Fibroblast of pulmonary artery (primary cell): ENCODE measurements at regions not wholly inside any gene's neighbourhood (a gene's known extent, or its start where the extent isn't known, plus 50 kb on each side); places are given as distances from the start of the nearest gene placed in this dataset.

Source experiments
- DNase-seq: peaks from one replicate; pipeline ENCODE4 v3.0.0-alpha.2; 2010; ENCODE audit warnings: low read depth
- H3K4me3 ChIP-seq: replicated peaks from 2 replicates; pipeline ENCODE4 v1.5.1; 2011; ENCODE audit warnings: low read depth, mild to moderate bottlenecking, control low read depth, low read length, moderate library complexity
- TF ChIP-seq, protein P1 (sequence below): IDR thresholded peaks from 2 replicates; pipeline ENCODE4 v1.5.1; 2011; ENCODE audit warnings: mild to moderate bottlenecking, control low read depth, low read length, inconsistent platforms; ENCODE audit errors: missing control alignments

DNA sequence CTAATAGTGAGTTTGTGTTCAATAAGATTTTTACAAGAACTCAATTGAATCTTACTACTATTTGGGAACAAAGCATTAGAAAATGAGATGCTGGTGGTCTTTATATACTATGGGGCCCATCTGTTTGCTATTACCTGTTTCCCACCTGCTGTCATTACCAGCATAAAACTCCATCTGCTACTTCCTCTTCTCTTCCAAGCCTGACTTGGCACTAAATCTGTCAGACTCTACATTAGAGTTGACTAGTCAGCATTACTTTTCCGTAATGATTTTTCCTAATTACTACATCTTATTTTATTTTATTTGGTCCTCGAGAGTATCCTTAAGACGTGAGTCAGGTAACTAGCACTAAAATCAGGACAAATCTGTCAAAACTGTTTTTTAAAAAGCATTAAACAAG is 68.1 kb upstream of the KRR1 start:
- TF ChIP-seq, protein P1, sequence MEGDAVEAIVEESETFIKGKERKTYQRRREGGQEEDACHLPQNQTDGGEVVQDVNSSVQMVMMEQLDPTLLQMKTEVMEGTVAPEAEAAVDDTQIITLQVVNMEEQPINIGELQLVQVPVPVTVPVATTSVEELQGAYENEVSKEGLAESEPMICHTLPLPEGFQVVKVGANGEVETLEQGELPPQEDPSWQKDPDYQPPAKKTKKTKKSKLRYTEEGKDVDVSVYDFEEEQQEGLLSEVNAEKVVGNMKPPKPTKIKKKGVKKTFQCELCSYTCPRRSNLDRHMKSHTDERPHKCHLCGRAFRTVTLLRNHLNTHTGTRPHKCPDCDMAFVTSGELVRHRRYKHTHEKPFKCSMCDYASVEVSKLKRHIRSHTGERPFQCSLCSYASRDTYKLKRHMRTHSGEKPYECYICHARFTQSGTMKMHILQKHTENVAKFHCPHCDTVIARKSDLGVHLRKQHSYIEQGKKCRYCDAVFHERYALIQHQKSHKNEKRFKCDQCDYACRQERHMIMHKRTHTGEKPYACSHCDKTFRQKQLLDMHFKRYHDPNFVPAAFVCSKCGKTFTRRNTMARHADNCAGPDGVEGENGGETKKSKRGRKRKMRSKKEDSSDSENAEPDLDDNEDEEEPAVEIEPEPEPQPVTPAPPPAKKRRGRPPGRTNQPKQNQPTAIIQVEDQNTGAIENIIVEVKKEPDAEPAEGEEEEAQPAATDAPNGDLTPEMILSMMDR: no peak
- H3K4me3 ChIP-seq: no peak overlapping the region
- DNase-seq: no peak

DNA sequence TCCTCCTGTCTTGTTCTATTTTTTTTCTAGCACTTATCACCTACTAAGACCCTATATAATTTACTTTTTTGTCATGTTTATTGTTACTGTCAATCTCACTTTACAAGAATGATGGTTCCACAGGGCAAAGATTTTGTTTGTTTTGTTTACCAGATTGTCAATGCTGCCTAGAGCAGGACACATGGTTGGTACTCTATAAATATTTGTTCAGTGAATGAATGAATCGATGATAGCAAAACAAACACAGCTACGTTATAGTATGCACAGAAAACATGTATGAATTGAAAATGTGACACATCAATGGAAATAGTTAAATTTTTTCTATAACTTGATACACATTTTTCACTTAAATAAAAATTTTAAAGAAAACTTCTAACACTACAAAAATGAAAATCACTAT is 67.1 kb upstream of the KRR1 start:
- H3K4me3 ChIP-seq: no peak overlapping the region
- no peak for DNase-seq
- TF ChIP-seq, protein P1: no peak

DNA sequence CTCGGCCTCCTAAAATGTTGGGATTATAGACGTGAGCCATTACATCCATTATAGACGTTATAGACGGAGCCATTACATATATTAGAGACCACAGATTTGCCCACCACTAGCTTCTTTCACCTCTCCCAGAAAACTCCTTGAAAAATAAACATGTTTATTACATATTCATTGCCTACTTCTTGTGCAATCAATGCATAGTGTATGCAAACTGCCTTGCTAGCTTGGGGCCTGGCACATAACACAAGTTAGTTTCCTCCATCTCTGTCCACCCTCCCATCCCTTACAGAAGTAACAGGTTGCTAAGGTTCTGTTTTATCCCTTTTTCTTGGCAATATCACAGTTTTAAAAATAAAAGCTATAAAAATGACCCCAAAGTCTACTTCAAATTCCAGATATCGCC is 66.4 kb upstream of the KRR1 start:
- H3K4me3 ChIP-seq: no peak overlapping the region
- TF ChIP-seq, protein P1: no peak

DNA sequence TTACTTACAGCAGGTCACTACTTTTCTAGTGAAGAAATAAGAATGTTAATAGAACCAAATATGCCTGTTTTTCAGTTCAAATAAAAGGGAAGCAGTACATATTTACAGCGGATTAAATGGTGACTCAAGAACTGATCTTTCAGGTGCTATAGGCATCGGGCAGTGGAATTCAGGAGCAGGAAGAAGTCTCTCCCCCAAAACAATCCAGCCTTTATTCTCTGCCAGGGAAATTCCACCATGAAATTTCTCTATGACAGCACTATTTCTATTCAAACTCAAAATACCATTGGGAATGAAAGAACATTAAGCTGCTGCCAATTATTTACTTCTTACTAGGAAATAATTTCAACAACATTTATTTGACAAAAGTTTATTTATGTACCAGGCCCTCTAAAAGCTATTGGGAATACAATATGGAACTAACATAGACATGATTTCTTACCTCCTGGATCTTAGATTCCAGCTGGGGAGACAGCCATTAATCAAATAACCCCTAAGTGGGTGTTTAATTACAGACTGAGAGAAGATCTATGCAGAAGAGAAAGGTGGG is 60.3 kb upstream of the KRR1 start:
- DNase-seq: no peak
- TF ChIP-seq, protein P1: no peak
- no peak overlapping the region for H3K4me3 ChIP-seq

More for the DNA sequence above, 66.4 kb upstream of the KRR1 start:
- DNase-seq: no peak

DNA sequence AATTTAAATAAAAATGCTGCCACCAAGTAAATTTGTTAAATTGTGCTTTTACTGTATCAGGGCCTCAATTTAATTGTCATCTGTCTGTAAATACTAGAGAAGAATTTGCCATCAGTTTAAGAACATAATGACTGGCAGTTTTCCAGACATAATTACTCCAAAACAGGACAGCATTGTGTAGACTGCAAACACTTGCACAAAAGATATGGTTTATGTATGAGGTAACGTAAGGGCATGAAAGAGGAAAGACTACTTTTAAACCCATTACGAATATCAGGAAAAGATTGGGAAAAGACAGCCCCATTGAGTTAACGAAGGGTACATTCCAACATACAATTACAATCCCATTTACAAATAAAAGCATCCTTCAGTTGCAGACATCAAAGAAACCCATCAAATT is 59.8 kb upstream of the KRR1 start:
- H3K4me3 ChIP-seq: no peak overlapping the region
- no peak for DNase-seq
- TF ChIP-seq, protein P1: no peak

DNA sequence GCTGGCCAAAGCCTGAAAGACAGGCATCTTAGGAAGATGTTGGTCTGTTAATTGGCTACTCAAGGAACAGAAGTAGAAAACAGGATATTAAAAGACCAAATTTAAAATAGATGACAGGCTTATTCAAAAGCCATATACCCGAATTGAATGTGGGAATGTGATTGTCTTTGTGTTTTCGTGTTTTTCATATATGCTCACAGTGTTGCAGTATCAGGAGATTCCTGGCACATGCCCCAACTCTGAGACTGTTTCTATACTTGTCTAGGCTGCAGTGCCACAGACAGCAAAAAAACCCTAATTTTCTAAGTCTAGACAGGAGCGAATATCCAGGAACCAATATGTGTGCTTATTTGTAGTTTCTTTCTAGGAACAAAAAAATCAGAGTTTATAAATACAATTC is 57.4 kb upstream of the KRR1 start:
- H3K4me3 ChIP-seq: no peak overlapping the region
- no peak for DNase-seq
- TF ChIP-seq, protein P1: no peak

DNA sequence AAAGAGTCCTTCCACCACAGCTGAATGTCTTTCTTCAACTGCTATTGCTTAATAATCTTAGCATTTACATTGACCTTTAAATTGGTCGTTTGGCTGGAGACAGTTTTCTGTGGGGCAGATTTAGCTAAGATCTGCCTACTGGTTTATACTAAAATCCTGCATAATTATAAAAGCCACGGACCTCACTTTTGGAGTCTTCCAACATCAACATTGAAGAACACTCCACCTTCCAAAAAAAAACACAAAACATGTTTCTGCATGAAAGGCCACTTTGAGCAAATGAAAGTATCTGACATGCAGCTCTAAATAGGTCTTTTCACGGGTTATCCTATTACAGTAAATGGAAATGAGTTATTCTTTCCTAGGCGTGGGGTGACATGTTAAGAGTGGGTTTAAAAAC is 57.0 kb upstream of the KRR1 start:
- TF ChIP-seq, protein P1: no peak

More for the DNA sequence above, 57.0 kb upstream of the KRR1 start:
- no peak for DNase-seq
- H3K4me3 ChIP-seq: no peak overlapping the region
